ENCODE measurements at regions not wholly inside any gene's neighbourhood (a gene's known extent, or its start where the extent isn't known, plus 50 kb on each side); places are given as distances from the start of the nearest gene placed in this dataset.

GRCh38 chr15:56797720-56798275 is 64.5 kb upstream of the ZNF280D start:
- Histone ChIP-seq H3K4me1 (no peaks in the 10 kb centered on the region), H3K27ac (no peak overlapping the region), H3K36me3 (no peaks in the 10 kb centered on the region), H3K4me3 (no peak overlapping the region), H3K9me3 (no peaks in the 10 kb centered on the region), H3K27me3 (no peaks in the 10 kb centered on the region)
- 68% methylated on average over 1 of the region's 1 CpG for WGBS (ENCODE audit: insufficient coverage, low coverage, low lambda C conversion rate, missing lambda C conversion rate)
- ATAC-seq (no peak), DNase-seq (no peak)
- intact Hi-C loops (cut with DNase I), result no loop called here
- no peak for TF ChIP-seq CTCF (IDR thresholded peaks at IDR 0.05)
- TF ChIP-seq POLR2A (IDR thresholded peaks at IDR 0.05), result no peak

- no peaks in the 10 kb centered on the region for H3K9me3 ChIP-seq
- H3K36me3 ChIP-seq, result no peaks in the 10 kb centered on the region
- ATAC-seq (no peak), DNase-seq (no peak)
- intact Hi-C loops (cut with DNase I), result no loop called here
- 86% methylated on average over 3 of the region's 4 CpGs for WGBS (ENCODE audit: insufficient coverage, low coverage, low lambda C conversion rate, missing lambda C conversion rate)
- H3K27me3 ChIP-seq, result no peaks in the 10 kb centered on the region
- TF ChIP-seq POLR2A (IDR thresholded peaks at IDR 0.05) (no peak), CTCF (IDR thresholded peaks at IDR 0.05) (no peak)
- no peaks in the 10 kb centered on the region for H3K4me1 ChIP-seq
- no peak overlapping the region for H3K4me3 ChIP-seq
- no peak overlapping the region for H3K27ac ChIP-seq
Measured at GRCh38 chr15:56795502-56795901, 62.2 kb upstream of the ZNF280D start.

GRCh38 chr15:56794553-56795329 is 61.4 kb upstream of the ZNF280D start:
- Histone ChIP-seq H3K27me3 (no peaks in the 10 kb centered on the region), H3K9me3 (no peaks in the 10 kb centered on the region), H3K27ac (no peak overlapping the region), H3K4me1 (no peaks in the 10 kb centered on the region), H3K4me3 (no peak overlapping the region), H3K36me3 (no peaks in the 10 kb centered on the region)
- ATAC-seq (no peak), DNase-seq (no peak)
- 63% methylated on average over 5 of the region's 5 CpGs for WGBS (ENCODE audit: insufficient coverage, low coverage, low lambda C conversion rate, missing lambda C conversion rate)
- TF ChIP-seq POLR2A (IDR thresholded peaks at IDR 0.05), result no peak
- intact Hi-C loops (cut with DNase I), result no loop called here

GRCh38 chr15:56794165-56794552 is 60.9 kb upstream of the ZNF280D start:
- H3K27me3 ChIP-seq, result no peaks in the 10 kb centered on the region

More at GRCh38 chr15:56794165-56794552, 60.9 kb upstream of the ZNF280D start:
- ATAC-seq (no peak), DNase-seq (no peak)
- H3K4me1 ChIP-seq, result no peaks in the 10 kb centered on the region
- intact Hi-C loops (cut with DNase I), result no loop called here
- no peak overlapping the region for H3K4me3 ChIP-seq
- TF ChIP-seq CTCF (IDR thresholded peaks at IDR 0.05), result no peak
- no peak for TF ChIP-seq POLR2A (IDR thresholded peaks at IDR 0.05)
- H3K27ac ChIP-seq, result no peak overlapping the region
- 43% methylated on average over 1 of the region's 1 CpG for WGBS (ENCODE audit: insufficient coverage, low coverage, low lambda C conversion rate, missing lambda C conversion rate)
- no peaks in the 10 kb centered on the region for H3K9me3 ChIP-seq
- no peaks in the 10 kb centered on the region for H3K36me3 ChIP-seq
